CD1c-positive myeloid dendritic cell (primary cell): ENCODE measurements at regions not wholly inside any gene's neighbourhood (a gene's known extent, or its start where the extent isn't known, plus 50 kb on each side); places are given as distances from the start of the nearest gene placed in this dataset.
"Not testable (repeated sequence)": the region's sequence is repeated elsewhere in the genome, so short reads cannot be mapped to it uniquely, and the experiment has no call there.

Experiments
- DNase-seq: peaks from one replicate; pipeline ENCODE4 v3.0.0-alpha.2; 2016; ENCODE audit errors: extremely low spot score

- DNase-seq, result no peak
Observed at GRCh38 chr1:94769551-94769950, 50.6 kb upstream of the SLC44A3 start.

- peak; percentile 70 for DNase-seq
Observed at GRCh38 chr1:94768036-94768435, 52.1 kb upstream of the SLC44A3 start.

GRCh38 chr1:94765958-94766357 is 54.2 kb upstream of the SLC44A3 start:
- no peak for DNase-seq

DNA sequence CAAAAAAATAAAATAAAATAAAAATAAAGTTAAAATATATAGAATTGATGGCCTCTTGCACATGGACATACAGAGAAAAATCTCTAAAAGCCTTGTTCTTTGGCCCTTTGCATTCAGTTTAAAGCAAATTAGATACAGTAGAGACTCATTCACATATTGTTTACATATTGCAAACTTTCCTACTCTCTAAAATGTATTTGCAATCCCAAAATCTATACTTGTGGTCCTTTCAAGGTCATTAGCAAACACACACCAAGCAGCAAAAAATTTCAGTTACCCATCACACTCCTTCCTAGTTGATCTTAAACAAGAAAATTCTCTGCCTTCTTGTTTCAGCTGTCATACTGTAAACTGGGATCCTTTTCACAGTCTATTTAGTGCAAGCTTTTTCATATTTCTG is 61.0 kb upstream of the SLC44A3 start:
- DNase-seq, result no peak

DNA sequence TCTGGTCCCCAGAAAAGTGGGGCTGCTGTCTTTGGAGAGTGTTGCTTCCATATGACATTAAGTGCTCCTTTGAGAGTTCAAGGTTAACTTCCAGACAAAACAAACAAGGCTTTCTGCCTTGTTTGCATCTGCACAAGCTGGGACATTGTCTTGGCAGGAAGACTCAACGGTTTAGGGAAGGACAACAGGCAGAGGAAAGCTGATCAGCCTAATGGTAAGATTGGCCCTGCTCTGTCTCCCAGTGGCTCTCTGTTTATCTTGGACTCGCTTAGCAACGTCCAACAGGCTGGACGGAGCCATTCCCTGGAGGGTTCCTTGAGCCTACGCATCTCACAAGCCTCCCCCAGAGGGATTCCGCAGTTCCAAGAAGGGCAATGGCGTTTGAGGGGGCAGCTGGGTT is 62.2 kb upstream of the SLC44A3 start:
- DNase-seq, result no peak

- DNase-seq, result peak; percentile 58
Observed at GRCh38 chr1:94755675-94756074, 64.5 kb upstream of the SLC44A3 start.

- DNase-seq, result not testable (repeated sequence)
Observed at GRCh38 chr1:94755016-94755415, 65.1 kb upstream of the SLC44A3 start.

DNA sequence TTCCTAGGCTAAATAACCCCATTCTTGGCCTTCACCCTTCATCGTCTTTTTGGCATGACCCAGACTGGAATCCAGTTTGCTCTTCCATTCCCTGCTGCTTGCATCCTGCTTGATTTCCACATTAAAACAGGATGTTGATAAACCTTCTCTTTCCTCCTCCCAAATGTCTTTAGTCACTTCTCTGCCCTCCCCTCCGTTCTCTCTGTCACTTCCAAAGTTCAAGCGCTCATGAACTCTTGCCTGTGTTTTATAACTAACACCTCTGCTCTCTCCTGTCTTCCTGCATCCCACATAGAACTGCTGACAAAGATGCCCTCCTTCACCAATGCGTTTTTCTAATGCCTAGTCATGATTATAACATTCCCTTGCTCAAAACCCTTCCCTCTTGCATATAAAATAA is 65.6 kb upstream of the SLC44A3 start:
- no peak for DNase-seq

- no peak for DNase-seq
Observed at GRCh38 chr1:94754095-94754494, 66.1 kb upstream of the SLC44A3 start.

DNA sequence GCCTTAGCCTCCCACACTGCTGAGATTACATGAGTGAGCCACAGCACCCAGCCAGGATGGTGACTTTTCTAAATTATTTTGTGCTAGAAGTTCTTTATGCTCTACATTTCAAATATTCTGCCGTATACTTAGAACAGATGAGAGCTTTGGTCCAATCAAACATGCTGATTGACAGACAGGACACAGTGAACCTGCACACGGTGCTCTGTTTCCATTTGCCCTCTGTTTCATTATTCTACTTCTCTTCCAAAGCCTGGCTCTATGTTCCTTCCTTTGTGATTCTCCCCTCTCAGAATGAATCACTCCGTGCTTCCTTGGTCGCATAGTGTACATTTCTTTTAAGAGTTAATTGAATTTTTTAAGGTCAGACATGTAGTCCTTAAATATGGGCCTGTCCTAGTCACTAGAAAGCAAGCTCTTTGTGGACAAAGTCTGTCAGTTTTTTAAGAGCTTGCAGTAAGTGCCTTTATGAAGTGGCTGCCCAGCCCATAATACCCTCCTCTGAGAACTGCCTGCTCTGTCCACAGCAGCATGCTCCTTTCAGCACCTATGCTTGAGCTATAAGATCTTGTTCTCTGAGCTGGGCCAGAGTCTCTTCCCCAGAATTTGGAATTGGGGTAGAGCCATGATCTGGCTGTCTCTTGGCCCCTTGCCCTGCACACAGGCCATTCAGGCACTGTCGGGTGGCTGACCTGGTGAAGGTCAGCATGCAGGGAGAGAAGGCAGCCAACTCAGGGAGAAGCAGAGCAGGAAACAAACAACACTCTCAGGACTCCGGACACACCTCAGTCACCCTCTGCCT is 66.8 kb upstream of the SLC44A3 start:
- DNase-seq, result no peak

- not testable (repeated sequence) for DNase-seq
Observed at GRCh38 chr1:94751483-94751882, 68.7 kb upstream of the SLC44A3 start.

DNA sequence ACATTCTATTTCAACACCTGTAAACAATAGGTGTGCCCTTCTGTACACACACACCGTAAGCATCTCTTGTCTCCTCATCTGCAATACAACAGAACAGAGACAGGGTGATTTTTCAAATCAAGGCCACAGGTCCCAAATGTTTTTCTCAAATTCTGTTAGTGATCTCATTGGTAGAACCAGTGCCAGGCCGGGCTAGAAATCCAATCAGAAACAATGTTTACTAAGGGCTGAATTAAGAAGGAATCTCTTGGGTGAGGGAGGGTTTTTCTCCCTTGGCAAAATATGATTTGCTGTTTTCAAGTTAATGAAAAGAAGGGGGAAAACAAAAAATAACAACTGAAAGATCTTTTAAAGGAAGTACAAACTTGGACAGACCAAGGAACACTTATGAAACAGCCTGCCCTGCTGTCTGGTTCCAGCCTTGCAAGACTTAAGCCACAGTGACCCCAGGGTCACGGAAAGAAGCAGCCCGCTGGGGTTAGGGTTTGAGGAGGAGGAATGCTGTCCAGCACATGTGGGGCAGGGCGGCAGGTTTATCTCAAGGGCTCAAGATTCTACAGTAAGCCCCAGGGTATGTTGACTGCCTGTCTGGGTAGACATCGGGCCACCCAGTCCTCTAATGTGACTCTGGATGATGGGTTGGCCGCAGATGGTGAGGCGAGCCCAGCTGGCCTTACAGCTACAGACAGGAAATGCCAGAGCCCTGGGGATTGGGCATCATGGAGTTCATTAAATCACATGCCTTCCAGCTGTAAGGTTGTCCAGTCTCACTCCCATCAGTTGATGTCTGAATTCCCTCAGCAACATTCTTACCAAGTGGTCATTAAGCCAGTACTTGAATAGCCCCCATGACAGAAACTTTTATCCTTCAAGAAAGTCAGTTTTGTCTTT is 73.3 kb upstream of the SLC44A3 start:
- DNase-seq, result no peak

DNA sequence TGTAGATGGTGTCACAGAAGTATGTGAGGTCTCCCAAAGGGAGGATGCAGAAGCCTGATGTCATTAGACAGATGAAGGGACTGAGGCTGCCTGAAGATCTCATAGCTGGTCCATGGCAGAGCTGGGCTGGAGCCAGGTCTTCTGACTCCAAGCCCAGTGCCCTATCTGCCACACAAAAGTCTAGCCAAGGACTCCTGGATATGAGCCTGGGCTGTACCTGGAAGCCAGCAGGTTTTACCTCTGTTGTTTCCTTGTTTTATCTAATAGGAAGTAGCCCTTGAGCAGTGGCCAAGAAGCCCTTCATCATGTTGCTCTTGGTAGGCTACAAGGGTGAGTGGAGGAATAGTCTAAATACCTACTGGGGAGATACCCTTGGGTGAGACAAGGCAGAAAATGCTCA is 74.4 kb upstream of the SLC44A3 start:
- DNase-seq, result no peak

DNA sequence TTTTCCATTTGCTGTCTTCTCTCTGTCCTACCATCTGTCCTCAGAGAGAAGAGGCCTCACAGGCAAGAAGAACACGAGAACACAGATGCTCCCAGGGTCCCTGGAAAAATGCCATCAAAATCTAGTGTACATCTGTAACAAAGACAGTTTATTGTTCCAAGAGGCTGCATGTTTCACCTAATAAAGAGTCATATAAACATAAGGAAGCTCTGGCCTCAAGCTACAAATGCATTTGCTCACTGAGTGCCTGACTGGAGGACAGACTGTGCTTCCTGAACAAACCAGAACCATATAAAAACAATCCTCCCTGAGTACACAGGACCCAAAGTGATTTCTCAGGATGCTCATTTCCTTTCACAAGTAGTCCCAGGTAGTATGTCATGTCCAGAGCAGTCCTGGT is 76.3 kb upstream of the SLC44A3 start:
- no peak for DNase-seq

GRCh38 chr1:94741996-94742395 is 78.2 kb upstream of the SLC44A3 start:
- no peak for DNase-seq

GRCh38 chr1:94741510-94741909 is 78.6 kb upstream of the SLC44A3 start:
- DNase-seq, result peak; percentile 71

GRCh38 chr1:94739521-94740061 is 80.6 kb upstream of the SLC44A3 start:
- peak; percentile 31 for DNase-seq

GRCh38 chr1:94738371-94738770 is 81.8 kb upstream of the SLC44A3 start:
- DNase-seq, result no peak

- peak; percentile 39 for DNase-seq
Observed at GRCh38 chr1:94737124-94737998, 82.8 kb upstream of the SLC44A3 start.

DNA sequence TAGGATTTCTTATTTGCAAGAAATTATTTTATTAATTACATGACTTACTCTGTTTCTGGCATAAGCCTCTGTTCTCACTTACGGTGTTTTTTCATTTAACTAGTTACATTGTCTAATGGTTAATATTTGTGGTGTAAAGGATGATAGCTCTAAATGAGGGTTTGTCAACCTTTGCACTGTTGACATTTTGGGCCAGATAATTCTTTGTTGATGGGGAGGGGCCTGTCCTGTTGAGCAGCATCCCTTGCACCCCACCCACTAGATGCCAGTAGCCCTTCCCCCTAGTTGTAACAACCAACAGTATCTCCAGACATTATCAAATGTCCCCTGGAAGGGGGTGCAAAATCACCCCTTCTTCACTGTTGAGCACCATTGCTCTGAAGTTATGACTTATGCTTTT is 83.6 kb upstream of the SLC44A3 start:
- DNase-seq, result no peak

DNA sequence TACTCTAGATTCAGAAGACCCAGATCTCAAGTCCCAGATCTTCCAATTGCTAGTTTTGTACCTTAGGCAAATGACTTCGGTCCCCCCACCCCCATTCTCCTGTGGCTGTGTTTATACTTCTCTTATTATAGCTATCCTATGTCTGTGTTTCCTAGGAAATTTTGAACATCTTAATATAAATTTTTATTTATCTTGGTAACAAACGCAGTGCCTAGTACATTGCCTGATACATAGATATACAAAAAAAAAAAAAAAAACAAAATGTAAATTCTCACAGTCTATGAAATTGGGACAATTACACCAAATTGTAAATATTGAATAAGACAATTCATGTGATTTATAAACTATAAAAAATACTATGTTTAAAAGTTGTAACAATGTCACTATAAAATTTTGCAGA is 84.1 kb upstream of the SLC44A3 start:
- no peak for DNase-seq
